Occipital lobe (tissue), 1 donor: ENCODE measurements at regions not wholly inside any gene's neighbourhood (a gene's known extent, or its start where the extent isn't known, plus 50 kb on each side); places are given as distances from the start of the nearest gene placed in this dataset.

ENCODE experiments used
- DNase-seq: peaks from one replicate; lab custom pipeline; 2025; lab: John Stamatoyannopoulos, UW

DNA sequence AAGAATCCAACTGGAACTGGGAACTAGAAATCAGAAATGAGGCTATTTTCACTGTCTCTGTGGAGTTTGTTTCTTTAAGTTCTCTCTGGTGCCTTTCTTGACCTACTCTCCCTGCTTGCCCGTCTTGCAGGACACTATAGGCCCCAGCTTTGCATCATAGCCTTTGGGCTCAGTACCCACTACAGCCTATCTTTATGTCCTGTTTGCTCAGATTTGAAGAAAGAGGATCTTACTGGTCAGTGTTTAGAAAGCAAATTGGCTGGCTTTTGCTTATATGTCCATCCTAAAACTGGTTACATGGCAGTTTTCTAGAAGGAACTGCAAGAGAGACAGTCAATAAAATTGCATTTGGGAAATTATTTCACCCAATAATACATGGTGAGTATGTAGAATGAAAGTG lies 231.8 kb upstream of the TBL1XR1 start:
- DNase-seq, result no peak

DNA sequence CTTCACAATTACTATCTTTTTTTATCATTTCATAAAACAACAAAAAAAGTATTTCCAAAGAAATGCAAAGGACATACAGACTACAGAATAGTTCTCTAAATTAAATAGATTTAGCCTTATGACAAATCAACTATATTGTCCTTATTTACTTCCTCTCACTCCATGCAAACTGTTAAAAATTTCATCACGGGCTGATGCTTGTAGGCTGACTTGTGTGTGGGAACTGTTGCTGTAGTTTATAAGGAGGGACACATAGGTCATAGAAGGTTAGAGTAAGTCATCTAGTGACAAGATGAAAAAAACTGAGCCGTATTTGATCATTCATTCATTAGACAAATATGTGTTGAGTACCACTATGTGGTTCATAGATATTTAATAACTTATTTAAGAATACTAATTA lies 232.5 kb upstream of the TBL1XR1 start:
- no peak for DNase-seq

DNA sequence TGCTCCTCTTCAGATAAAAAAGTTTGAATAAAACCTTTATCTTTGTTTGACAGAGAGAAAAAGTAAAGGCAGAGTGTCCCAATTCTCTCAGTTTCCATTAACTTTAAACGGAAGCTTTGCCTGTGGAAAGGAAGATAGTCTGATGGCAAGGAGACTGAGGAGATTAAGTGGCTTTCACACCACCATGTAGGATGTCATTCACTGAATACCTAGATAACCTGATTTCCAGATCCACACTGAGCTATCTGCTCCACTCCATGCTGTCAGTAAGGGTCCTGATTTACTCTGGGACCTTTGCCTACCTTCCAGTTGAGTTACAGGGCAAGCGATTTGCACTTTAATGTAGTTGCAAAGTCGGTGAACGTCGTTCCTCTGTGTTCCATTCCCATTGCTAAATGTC lies 233.4 kb upstream of the TBL1XR1 start:
- no peak for DNase-seq

DNA sequence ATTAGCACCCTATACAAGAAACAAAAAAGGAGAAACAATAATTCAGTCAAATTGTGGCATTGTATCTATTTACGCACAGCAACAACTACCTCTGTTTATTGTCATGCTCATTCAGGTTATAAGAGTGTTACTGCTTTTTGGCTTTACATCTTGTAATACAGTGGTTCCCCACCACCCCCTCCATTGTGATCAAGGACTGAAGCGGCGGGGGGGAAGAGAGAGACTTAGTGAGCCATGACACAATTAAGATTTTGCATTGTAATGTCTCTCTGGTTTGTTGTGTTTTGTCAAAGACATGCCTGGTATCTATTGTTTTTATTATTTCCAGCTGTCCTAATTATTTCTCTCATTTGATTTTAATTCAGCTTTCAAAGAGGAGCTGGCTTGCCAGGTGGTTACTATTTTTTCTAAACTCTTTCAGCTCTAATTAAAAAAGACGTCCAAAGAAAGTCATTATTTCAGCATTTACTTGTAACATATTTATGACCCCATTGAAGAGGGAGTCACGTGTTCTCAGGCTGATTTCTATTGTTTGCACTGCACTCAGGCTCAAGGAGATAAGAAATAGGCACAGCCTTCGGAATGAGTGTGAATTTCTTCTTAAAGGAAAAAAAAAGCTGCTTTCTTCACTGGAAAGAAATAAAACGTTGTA lies 234.4 kb upstream of the TBL1XR1 start:
- DNase-seq, result no peak

DNA sequence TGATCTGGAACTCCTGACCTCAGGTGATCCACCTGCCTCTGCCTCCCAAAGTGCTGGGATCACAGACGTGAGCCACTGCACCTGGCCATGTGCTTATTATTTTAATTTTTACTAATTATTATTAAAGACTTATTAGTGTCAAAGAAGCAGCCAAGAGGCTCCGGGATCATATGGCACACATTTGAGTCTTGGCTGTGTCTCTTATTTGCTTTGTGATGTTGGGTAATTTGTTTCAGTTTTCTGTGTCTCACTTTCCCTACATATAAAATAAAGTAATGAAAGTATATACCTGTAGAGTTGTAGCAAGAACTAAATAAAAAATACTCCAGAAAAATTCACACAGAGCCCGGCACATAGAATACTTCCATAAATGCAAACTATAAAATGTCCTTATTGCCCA lies 238.0 kb upstream of the TBL1XR1 start:
- no peak for DNase-seq

- no peak for DNase-seq
These were observed 240.4 kb upstream of the TBL1XR1 start for GRCh38 chr3:177437513-177438337.

DNA sequence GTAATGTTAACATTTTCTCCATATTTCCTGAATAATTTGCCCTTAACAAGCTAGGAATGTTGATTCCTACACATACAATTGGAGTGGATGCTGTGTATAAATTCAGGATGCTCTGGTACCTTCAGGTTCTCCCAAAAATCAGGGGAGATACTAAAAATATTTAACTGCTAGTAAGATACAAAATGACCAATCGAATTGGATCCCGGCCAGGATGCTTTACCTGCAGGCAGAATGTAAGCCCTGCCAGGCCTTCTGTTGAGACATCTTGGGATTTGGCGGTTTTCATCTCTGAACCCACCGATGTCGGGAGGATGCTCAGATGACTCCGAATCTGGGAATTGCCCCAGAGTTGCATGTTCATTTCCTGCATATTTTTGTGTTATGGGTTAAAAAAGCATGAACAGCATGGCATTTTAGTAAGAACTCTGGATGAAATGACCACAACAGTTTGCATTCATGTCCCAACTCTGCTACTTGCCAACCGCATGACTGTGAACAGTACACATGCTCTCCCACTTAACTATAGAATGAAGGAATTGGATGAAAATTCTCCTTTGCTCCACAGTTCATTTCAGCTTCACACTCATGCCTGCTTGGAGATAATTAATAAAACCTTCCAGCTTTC lies 241.4 kb upstream of the TBL1XR1 start:
- DNase-seq, result no peak

GRCh38 chr3:177439694-177440269 lies 242.5 kb upstream of the TBL1XR1 start:
- no peak for DNase-seq

- DNase-seq, result no peak
These were observed 243.3 kb upstream of the TBL1XR1 start for GRCh38 chr3:177440456-177441104.

GRCh38 chr3:177441276-177441812 lies 244.1 kb upstream of the TBL1XR1 start:
- no peak for DNase-seq

GRCh38 chr3:177441813-177442646 lies 244.7 kb upstream of the TBL1XR1 start:
- no peak for DNase-seq

DNA sequence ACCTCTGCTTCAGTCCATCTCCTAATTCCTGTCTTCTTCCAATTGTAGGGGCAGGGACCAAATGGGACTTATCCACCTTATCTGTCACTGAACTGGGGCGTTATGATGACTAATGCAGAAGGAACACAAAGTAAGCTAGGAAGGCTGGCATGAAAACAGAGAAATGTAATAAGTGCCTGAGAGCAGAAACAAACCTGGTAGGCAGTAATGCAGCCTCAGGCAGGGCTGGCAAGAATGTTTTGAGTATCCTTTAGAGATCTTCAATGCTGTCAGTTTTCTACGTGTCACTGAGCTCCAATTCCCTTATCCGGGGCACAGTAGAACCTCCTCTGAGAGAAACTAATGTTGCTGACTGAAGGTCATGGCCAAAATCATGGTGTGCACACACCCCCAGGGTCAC lies 246.2 kb upstream of the TBL1XR1 start:
- no peak for DNase-seq

- DNase-seq, result no peak
These were observed 247.4 kb upstream of the TBL1XR1 start for GRCh38 chr3:177444696-177445095.

DNA sequence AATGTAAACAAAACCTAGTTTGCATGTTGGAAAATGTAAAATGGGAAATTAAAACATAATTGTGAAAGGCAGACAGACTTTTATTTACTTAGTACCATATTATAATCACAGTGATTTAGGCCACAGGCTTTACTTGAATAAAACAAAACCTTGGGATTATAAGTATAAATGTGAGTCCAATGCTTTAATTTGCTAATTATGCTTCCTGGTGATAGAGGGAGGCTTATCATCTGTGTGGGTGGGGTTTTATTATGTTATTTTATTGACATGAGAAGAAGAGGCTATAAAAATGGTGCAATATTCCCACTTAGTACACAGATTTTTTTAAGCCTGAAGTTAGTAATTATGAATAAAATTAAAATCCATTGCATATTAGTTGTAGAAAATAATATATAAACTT lies 248.3 kb upstream of the TBL1XR1 start:
- DNase-seq, result no peak

DNA sequence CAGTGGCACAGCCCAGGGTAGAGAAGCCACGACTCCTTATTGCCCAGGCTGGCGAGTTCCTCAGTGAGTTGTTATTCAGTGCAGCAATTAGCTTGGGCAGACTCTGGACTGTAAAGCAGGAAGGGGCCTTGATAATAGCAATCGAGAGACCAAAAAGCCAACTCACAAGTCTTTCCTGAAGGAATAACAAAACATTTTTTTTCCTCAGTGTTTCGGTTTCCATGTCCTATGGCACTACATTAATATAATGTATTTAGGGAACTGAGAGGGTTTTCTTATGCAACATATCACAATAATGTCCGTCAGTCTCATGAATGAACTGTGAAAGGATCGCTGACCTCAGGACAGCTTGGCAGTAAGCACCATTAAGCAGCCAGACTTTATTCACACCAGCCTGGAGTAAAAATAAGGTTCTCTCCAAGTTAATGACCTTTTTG lies 248.9 kb upstream of the TBL1XR1 start:
- no peak for DNase-seq

- DNase-seq, result no peak
These were observed 250.7 kb upstream of the TBL1XR1 start for GRCh38 chr3:177447938-177448337.

- no peak for DNase-seq
These were observed 251.7 kb upstream of the TBL1XR1 start for GRCh38 chr3:177448987-177449359.

DNA sequence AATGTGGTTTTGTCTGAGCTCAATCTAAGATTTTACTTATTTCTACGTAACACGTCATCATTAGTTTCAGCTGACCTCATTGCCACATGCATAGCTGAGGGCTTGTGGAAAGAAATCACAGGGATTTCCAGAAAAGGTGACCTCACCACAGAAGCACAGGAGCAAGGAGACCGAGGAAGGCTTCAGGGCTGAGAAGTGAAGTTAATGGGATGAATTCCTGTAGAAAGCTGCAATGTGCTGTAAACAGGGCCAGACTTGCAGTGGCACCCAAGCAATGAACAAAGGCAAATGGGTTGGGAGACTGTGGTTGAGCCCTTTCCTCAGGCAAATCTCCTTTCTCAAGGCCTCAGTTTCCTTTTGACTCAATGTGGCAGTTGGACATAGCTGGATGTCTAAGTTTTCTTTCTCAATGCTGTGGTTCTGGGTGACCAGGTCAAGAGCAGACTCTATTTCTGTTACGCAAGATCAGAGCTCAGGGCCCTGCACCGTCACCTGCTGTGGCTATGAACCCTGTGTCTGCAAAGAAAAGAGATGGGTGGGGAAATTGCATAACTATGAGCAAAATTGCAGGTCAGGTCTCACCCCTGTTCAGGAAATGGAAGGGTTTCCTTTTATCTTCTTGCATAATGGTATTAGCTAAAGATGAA lies 252.2 kb upstream of the TBL1XR1 start:
- no peak for DNase-seq

- no peak for DNase-seq
These were observed 254.0 kb upstream of the TBL1XR1 start for GRCh38 chr3:177451301-177451750.
